OCI-LY1 (cell line): ENCODE measurements at regions not wholly inside any gene's neighbourhood (a gene's known extent, or its start where the extent isn't known, plus 50 kb on each side); places are given as distances from the start of the nearest gene placed in this dataset.

Experiments used
- EZH2 ChIP-seq: fragments of 200-600 bp; sonication (generic), shearing (Covaris generic); IDR thresholded peaks from 2 replicates; pipeline ENCODE4 v1.8.0; 2017; ENCODE audit warnings: borderline replicate concordance, mixed run types, mild to moderate bottlenecking, antibody characterized with exemption, low read length, moderate library complexity, mixed read lengths
- TF ChIP-seq, protein P1 (sequence below): fragments of 200-600 bp; sonication (generic), shearing (Covaris generic); IDR thresholded peaks from 2 replicates; pipeline ENCODE4 v1.5.1; 2017; ENCODE audit warnings: mild to moderate bottlenecking, antibody characterized with exemption, low read length, moderate library complexity, mixed read lengths

- TF ChIP-seq, protein P1, sequence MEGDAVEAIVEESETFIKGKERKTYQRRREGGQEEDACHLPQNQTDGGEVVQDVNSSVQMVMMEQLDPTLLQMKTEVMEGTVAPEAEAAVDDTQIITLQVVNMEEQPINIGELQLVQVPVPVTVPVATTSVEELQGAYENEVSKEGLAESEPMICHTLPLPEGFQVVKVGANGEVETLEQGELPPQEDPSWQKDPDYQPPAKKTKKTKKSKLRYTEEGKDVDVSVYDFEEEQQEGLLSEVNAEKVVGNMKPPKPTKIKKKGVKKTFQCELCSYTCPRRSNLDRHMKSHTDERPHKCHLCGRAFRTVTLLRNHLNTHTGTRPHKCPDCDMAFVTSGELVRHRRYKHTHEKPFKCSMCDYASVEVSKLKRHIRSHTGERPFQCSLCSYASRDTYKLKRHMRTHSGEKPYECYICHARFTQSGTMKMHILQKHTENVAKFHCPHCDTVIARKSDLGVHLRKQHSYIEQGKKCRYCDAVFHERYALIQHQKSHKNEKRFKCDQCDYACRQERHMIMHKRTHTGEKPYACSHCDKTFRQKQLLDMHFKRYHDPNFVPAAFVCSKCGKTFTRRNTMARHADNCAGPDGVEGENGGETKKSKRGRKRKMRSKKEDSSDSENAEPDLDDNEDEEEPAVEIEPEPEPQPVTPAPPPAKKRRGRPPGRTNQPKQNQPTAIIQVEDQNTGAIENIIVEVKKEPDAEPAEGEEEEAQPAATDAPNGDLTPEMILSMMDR = no peak
- no peak for TF ChIP-seq EZH2
Measured at GRCh38 chr7:119452401-119452800, 820.6 kb upstream of the KCND2 start.
